ENCODE measurements at regions not wholly inside any gene's neighbourhood (a gene's known extent, or its start where the extent isn't known, plus 50 kb on each side); places are given as distances from the start of the nearest gene placed in this dataset.

DNA sequence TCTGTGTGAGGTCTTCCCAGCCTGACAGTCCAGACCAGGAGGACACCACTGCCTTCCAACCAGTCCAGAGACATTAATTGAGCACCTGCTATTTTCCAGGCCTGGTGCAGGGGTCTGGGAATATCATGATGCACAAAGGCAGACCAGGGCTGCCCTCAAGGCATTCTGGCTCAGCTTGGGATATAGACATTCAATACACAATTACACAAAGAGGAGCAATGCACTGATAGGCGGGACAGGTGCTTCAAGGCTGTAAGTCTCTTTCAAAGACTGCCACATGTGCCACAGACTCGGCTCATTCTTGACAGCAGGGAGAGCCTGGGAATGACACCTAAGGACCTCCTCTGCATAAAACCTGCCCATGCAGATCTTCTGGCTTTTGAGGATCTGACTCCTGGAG, 158.6 kb downstream of the C5orf15 start:
- H3K9me3 ChIP-seq: no peaks in the 10 kb centered on the region
- H3K36me3 ChIP-seq: no peaks in the 10 kb centered on the region
- peaks cover 18% of the 10 kb centered on the region for H3K27me3 ChIP-seq
- DNase-seq: no peak
- H3K4me3 ChIP-seq: no peak overlapping the region
- WGBS, 2 donors (ENCODE audit: low coverage in 1 of 2): 90% methylated on average over 2 of the region's 2 CpGs
- intact Hi-C loops (cut with DNase I; ENCODE audit: low total_unique reads): no loop called here
- H3K27ac ChIP-seq: no peak overlapping the region
- no peaks in the 10 kb centered on the region for H3K4me1 ChIP-seq
- TF ChIP-seq EP300 (IDR thresholded peaks at IDR 0.05; ENCODE audit: low read depth) (no peak), POLR2A (IDR thresholded peaks at IDR 0.05) (no peak), POLR2AphosphoS5 (IDR thresholded peaks at IDR 0.05) (no peak)
- TF ChIP-seq, protein P1, sequence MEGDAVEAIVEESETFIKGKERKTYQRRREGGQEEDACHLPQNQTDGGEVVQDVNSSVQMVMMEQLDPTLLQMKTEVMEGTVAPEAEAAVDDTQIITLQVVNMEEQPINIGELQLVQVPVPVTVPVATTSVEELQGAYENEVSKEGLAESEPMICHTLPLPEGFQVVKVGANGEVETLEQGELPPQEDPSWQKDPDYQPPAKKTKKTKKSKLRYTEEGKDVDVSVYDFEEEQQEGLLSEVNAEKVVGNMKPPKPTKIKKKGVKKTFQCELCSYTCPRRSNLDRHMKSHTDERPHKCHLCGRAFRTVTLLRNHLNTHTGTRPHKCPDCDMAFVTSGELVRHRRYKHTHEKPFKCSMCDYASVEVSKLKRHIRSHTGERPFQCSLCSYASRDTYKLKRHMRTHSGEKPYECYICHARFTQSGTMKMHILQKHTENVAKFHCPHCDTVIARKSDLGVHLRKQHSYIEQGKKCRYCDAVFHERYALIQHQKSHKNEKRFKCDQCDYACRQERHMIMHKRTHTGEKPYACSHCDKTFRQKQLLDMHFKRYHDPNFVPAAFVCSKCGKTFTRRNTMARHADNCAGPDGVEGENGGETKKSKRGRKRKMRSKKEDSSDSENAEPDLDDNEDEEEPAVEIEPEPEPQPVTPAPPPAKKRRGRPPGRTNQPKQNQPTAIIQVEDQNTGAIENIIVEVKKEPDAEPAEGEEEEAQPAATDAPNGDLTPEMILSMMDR (IDR thresholded peaks at IDR 0.05): no peak
- in situ Hi-C loops (cut with MboI; ENCODE audit: low pct_ligation_motif_present in 1 of 4, low pct_unique_long_range_greater_than_20kb in 1 of 4, low sequenced_read_pairs in 3 of 4): no loop called here

DNA sequence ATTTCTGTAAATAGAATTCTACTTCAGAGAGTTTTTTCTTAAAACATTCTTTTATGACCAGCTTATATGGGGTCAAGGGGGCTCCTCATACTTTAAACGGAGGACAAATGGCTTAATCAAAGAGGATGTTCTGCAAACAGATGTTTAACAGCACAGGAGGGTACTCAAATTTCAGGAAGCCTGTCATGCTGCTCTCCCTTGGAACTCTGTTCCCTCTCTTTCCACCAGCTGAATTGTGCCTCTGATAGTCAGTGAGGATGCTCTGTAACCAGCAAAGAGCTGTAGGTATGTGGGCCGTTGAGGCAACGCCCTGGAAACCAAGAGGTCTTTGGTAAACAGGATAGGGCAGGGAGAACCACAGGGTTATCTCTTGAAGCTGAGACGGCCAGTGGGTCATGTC, 161.1 kb downstream of the C5orf15 start:
- no peak for TF ChIP-seq POLR2A (IDR thresholded peaks at IDR 0.05)
- no peak for TF ChIP-seq POLR2AphosphoS5 (IDR thresholded peaks at IDR 0.05)
- no peak for TF ChIP-seq EP300 (IDR thresholded peaks at IDR 0.05; ENCODE audit: low read depth)
- TF ChIP-seq, protein P1 (IDR thresholded peaks at IDR 0.05): no peak
- 20 to 26% methylated on average over 2 to 4 of the region's 4 CpGs for WGBS, 2 donors (ENCODE audit: low coverage in 1 of 2)

DNA sequence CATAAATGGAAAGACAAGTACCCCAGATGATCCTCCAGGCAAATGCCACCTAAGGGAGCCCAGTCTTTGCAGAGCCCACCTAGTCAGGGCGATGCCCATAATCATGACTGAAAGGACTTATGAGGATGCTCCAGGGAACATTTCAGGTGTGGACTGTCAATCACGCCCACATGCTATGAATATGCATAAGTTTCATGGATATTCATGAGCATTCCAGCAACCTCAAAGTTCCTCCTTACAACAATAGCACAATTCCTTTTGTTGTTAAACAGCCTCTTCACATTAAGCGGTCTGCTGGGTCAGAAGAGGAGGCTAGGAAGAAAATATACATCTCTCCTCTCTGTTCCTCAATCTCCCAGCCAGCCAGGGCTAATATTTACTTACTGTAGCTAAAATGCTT, 161.6 kb downstream of the C5orf15 start:
- H3K27me3 ChIP-seq: peaks cover 3% of the 10 kb centered on the region
- H3K27ac ChIP-seq: no peak overlapping the region
- in situ Hi-C loops (cut with MboI; ENCODE audit: low pct_ligation_motif_present in 1 of 4, low pct_unique_long_range_greater_than_20kb in 1 of 4, low sequenced_read_pairs in 3 of 4): no loop called here
- no peaks in the 10 kb centered on the region for H3K9me3 ChIP-seq
- intact Hi-C loops (cut with DNase I; ENCODE audit: low total_unique reads): no loop called here
- no peak for DNase-seq
- TF ChIP-seq POLR2A (IDR thresholded peaks at IDR 0.05) (no peak), EP300 (IDR thresholded peaks at IDR 0.05; ENCODE audit: low read depth) (no peak), POLR2AphosphoS5 (IDR thresholded peaks at IDR 0.05) (no peak)
- TF ChIP-seq, protein P1 (IDR thresholded peaks at IDR 0.05): no peak
- no peaks in the 10 kb centered on the region for H3K36me3 ChIP-seq
- no peak overlapping the region for H3K4me3 ChIP-seq
- H3K4me1 ChIP-seq: no peaks in the 10 kb centered on the region
- 59 to 82% methylated on average over 1 to 3 of the region's 3 CpGs for WGBS, 2 donors (ENCODE audit: low coverage in 1 of 2)

More for the DNA sequence above, 161.1 kb downstream of the C5orf15 start:
- H3K27ac ChIP-seq: no peak overlapping the region
- no peak overlapping the region for H3K4me3 ChIP-seq
- H3K9me3 ChIP-seq: no peaks in the 10 kb centered on the region
- H3K4me1 ChIP-seq: no peaks in the 10 kb centered on the region
- in situ Hi-C loops (cut with MboI; ENCODE audit: low pct_ligation_motif_present in 1 of 4, low pct_unique_long_range_greater_than_20kb in 1 of 4, low sequenced_read_pairs in 3 of 4) (no loop called here), intact Hi-C loops (cut with DNase I; ENCODE audit: low total_unique reads) (no loop called here)
- peaks cover 6% of the 10 kb centered on the region for H3K27me3 ChIP-seq
- H3K36me3 ChIP-seq: no peaks in the 10 kb centered on the region
- DNase-seq: no peak

DNA sequence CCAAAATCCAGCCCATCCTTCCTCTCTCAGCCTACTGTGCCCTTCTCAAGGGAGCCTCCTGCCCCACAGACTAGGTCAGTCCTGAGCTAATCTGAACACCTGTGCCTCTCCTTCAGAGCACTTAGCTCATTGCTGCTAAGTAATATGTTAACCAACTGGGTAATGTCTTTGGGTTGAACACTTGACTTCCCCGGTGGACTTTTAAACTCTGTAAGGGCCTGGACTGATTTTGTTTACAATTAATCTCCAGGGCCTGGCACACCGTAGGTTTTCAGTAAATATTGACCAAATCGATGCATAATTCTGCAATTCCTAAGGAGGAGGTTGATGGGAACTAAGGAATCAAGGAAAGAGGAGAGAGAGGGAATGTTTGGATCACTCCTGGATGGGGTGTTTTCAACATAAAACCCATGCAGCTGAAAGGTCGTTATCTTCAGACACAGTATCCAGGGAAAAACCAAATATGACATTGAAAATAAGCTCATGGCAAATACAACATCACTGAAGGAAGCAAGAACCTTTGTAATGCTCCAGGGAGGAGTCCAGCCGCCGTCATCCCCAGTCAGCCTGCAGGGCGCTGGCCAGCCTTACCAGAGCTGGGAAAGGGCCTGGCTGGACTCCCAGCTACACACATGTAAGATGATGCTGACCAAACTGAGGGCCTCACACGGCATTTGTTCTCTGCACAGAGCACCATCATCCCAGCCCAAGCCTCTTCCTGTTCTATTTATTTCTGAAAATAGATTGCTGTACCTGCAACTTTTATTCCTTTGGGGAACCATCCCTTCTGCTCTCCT, 166.3 kb downstream of the C5orf15 start:
- WGBS, 2 donors (ENCODE audit: low coverage in 1 of 2): 40 to 46% methylated on average over 5 to 8 of the region's 8 CpGs
- TF ChIP-seq POLR2AphosphoS5 (IDR thresholded peaks at IDR 0.05): no peak
- TF ChIP-seq EP300 (IDR thresholded peaks at IDR 0.05; ENCODE audit: low read depth): no peak
- TF ChIP-seq, protein P1 (IDR thresholded peaks at IDR 0.05): no peak
- no peak for TF ChIP-seq POLR2A (IDR thresholded peaks at IDR 0.05)
- DNase-seq: no peak

More for the DNA sequence above, 166.3 kb downstream of the C5orf15 start:
- no peaks in the 10 kb centered on the region for H3K9me3 ChIP-seq
- no peaks in the 10 kb centered on the region for H3K4me1 ChIP-seq
- no peaks in the 10 kb centered on the region for H3K36me3 ChIP-seq
- no peak overlapping the region for H3K27ac ChIP-seq
- in situ Hi-C loops (cut with MboI; ENCODE audit: low pct_ligation_motif_present in 1 of 4, low pct_unique_long_range_greater_than_20kb in 1 of 4, low sequenced_read_pairs in 3 of 4): no loop called here
- no peak overlapping the region for H3K4me3 ChIP-seq
- H3K27me3 ChIP-seq: no peaks in the 10 kb centered on the region
- intact Hi-C loops (cut with DNase I; ENCODE audit: low total_unique reads): no loop called here
